Right lobe of liver (tissue), 6 donors: ENCODE measurements at regions not wholly inside any gene's neighbourhood (a gene's known extent, or its start where the extent isn't known, plus 50 kb on each side); places are given as distances from the start of the nearest gene placed in this dataset.

Source experiments
- ATAC-seq, 4 donors: fragments of 200-7000 bp; cut with Tn5 transposase; one replicate each; pipeline ENCODE4 v1.9.1; 2020; ENCODE audit warnings: mild to moderate bottlenecking in 4 of 4, moderate library complexity in 4 of 4
- DNase-seq, 3 donors: peaks; one replicate each; pipeline ENCODE4 v3.0.0-alpha.2; 2020
- H3K27ac ChIP-seq, 3 donors: fragments of 200-600 bp; one replicate each; pipeline ENCODE4 v1.8.0; 2022
- H3K27me3 ChIP-seq, 2 donors: fragments of 200-600 bp; one replicate each; pipeline ENCODE4 v1.8.0; 2022
- H3K36me3 ChIP-seq, 4 donors: fragments of 200-600 bp; sonication (generic) in 1 of 4; one replicate each; pipeline versions ENCODE4 v1.5.1 to v1.8.0; 2017 to 2022; ENCODE audit warnings: control low read depth in 1 of 4
- H3K4me1 ChIP-seq, 4 donors: fragments of 200-600 bp; sonication (generic) in 1 of 4; one replicate each; pipeline versions ENCODE4 v1.5.1 to v1.8.0; 2017 to 2022; ENCODE audit warnings: control low read depth in 1 of 4
- H3K4me3 ChIP-seq, 3 donors: fragments of 200-600 bp; one replicate each; pipeline ENCODE4 v1.8.0; 2022
- H3K9me3 ChIP-seq, 4 donors: fragments of 200-600 bp; sonication (generic) in 1 of 4; one replicate each; pipeline versions ENCODE4 v1.5.1 to v1.8.0; 2017 to 2022; ENCODE audit warnings: control low read depth in 1 of 4
- CTCF ChIP-seq, 4 donors: fragments of 200-600 bp in 3 of 4; fragments of 450-650 bp in 1 of 4; IDR thresholded peaks; one replicate each; pipeline versions ENCODE4 v1.5.1 to v1.8.0; 2016 to 2022; ENCODE audit warnings: antibody characterized with exemption in 4 of 4, mild to moderate bottlenecking in 2 of 4
- POLR2A ChIP-seq: fragments of 450-650 bp; IDR thresholded peaks from one replicate; pipeline ENCODE4 v1.6.1; 2017; ENCODE audit warnings: antibody characterized with exemption, mild to moderate bottlenecking
- WGBS: methylation state at CpG from one replicate; pipeline ENCODE4 v1.1.6; 2018; ENCODE audit warnings: low coverage, low lambda C conversion rate; ENCODE audit not compliant: insufficient coverage; ENCODE audit errors: missing lambda C conversion rate; 5-methylcytosine and 5-hydroxymethylcytosine counted together
- intact Hi-C, 2 donors: fragments of 100-400 bp; cut with DNase I; formaldehyde crosslinking; loops; one replicate each; pipeline versions ENCODE4 v1.11.2 to v1.14.1; 2022
- donor health status: DM: no; HTN: yes; CAD: no.
- donor health status: DM: no; HTN: no; CAD: no.
- donor health status: DM: no; HTN: no; CAD: no.
- donor health status: DM: no; HTN: yes; CAD: no.
- donor health status: DM: no; HTN: yes; CAD: no.

- ATAC-seq (peak; percentile 76 to 83 (median 82)), DNase-seq (peak in 1 of 3 donors; percentile 65)
- no peak overlapping the region for H3K27ac ChIP-seq
- no peaks in the 10 kb centered on the region for H3K36me3 ChIP-seq
- WGBS = 60% methylated on average over 1 of the region's 1 CpG
- intact Hi-C loops = no loop called here
- no peaks in the 10 kb centered on the region for H3K9me3 ChIP-seq
- peaks cover 0 to 42% (median 13%) of the 10 kb centered on the region in 4 donors for H3K4me1 ChIP-seq
- no peaks in the 10 kb centered on the region for H3K27me3 ChIP-seq
- no peak for TF ChIP-seq CTCF (IDR thresholded peaks at IDR 0.05)
- no peak overlapping the region for H3K4me3 ChIP-seq
These were observed 66.1 kb upstream of the NR2F2 start for GRCh38 chr15:96264351-96264798.

- H3K27ac ChIP-seq = no peak overlapping the region
These were observed 65.5 kb upstream of the NR2F2 start for GRCh38 chr15:96264801-96265515.

GRCh38 chr15:96266456-96266855, 64.0 kb upstream of the NR2F2 start:
- Histone ChIP-seq H3K27me3 (no peaks in the 10 kb centered on the region), H3K9me3 (no peaks in the 10 kb centered on the region), H3K4me1 (peaks cover 0 to 33% (median 10%) of the 10 kb centered on the region in 4 donors), H3K36me3 (no peaks in the 10 kb centered on the region), H3K4me3 (no peak overlapping the region), H3K27ac (no peak overlapping the region)
- intact Hi-C loops = no loop called here
- no peak for DNase-seq
- ATAC-seq = no peak
- TF ChIP-seq CTCF (IDR thresholded peaks at IDR 0.05) = no peak
- no peak for TF ChIP-seq POLR2A
- WGBS = 85% methylated on average over 5 of the region's 5 CpGs

More at GRCh38 chr15:96264801-96265515, 65.5 kb upstream of the NR2F2 start:
- Histone ChIP-seq H3K4me3 (no peak overlapping the region), H3K36me3 (no peaks in the 10 kb centered on the region), H3K9me3 (no peaks in the 10 kb centered on the region), H3K27me3 (no peaks in the 10 kb centered on the region), H3K4me1 (peaks cover 0 to 42% (median 13%) of the 10 kb centered on the region in 4 donors)
- intact Hi-C loops = no loop called here
- DNase-seq (no peak), ATAC-seq (peak in 1 of 4 donors; percentile 16)
- TF ChIP-seq POLR2A (no peak), CTCF (IDR thresholded peaks at IDR 0.05) (no peak)
- WGBS = 43% methylated on average over 7 of the region's 8 CpGs

GRCh38 chr15:96267463-96267862, 63.0 kb upstream of the NR2F2 start:
- WGBS = 100% methylated on average over 4 of the region's 4 CpGs
- TF ChIP-seq CTCF (IDR thresholded peaks at IDR 0.05) = no peak
- no peak for TF ChIP-seq POLR2A
- intact Hi-C loops = no loop called here
- Histone ChIP-seq H3K4me3 (no peak overlapping the region), H3K27me3 (no peaks in the 10 kb centered on the region), H3K27ac (no peak overlapping the region), H3K4me1 (peaks cover 0 to 23% (median 5%) of the 10 kb centered on the region in 4 donors), H3K36me3 (no peaks in the 10 kb centered on the region), H3K9me3 (no peaks in the 10 kb centered on the region)
- DNase-seq (no peak), ATAC-seq (no peak)
